GM19025 (cell line): ENCODE measurements at regions not wholly inside any gene's neighbourhood (a gene's known extent, or its start where the extent isn't known, plus 50 kb on each side); places are given as distances from the start of the nearest gene placed in this dataset.
"Not testable (repeated sequence)": the region's sequence is repeated elsewhere in the genome, so short reads cannot be mapped to it uniquely, and the experiment has no call there.

ENCODE experiments used
- ATAC-seq: cut with Tn5 transposase; IDR thresholded peaks from one replicate; pipeline ENCODE4 v1.9.1; 2021; ENCODE audit warnings: mild to moderate bottlenecking, low read depth, moderate library complexity; ENCODE audit not compliant: unreplicated experiment

GRCh38 chr3:14272041-14272958, 93.7 kb downstream of the LSM3 start:
- not testable (repeated sequence) for ATAC-seq

GRCh38 chr3:14272959-14273560, 94.4 kb downstream of the LSM3 start:
- not testable (repeated sequence) for ATAC-seq

GRCh38 chr3:14273901-14274611, 95.4 kb downstream of the LSM3 start:
- ATAC-seq, result no peak

- no peak for ATAC-seq
These were observed 96.0 kb downstream of the LSM3 start for GRCh38 chr3:14274612-14274936.

GRCh38 chr3:14274999-14275961, 96.7 kb downstream of the LSM3 start:
- ATAC-seq, result no peak

- no peak for ATAC-seq
These were observed 97.6 kb downstream of the LSM3 start for GRCh38 chr3:14275962-14276909.

- ATAC-seq, result no peak
These were observed 98.9 kb downstream of the LSM3 start for GRCh38 chr3:14277557-14277956.

- no peak for ATAC-seq
These were observed 99.7 kb downstream of the LSM3 start for GRCh38 chr3:14278265-14278798.

- no peak for ATAC-seq
These were observed 100.4 kb downstream of the LSM3 start for GRCh38 chr3:14278799-14279625.

- ATAC-seq, result no peak
These were observed 101.0 kb downstream of the LSM3 start for GRCh38 chr3:14279626-14280061.

GRCh38 chr3:14280326-14280725, 101.7 kb downstream of the LSM3 start:
- no peak for ATAC-seq

- ATAC-seq, result no peak
These were observed 102.4 kb downstream of the LSM3 start for GRCh38 chr3:14281053-14281452.

GRCh38 chr3:14282001-14282705, 103.5 kb downstream of the LSM3 start:
- ATAC-seq, result no peak

- ATAC-seq, result no peak
These were observed 104.1 kb downstream of the LSM3 start for GRCh38 chr3:14282706-14283075.

- no peak for ATAC-seq
These were observed 104.6 kb downstream of the LSM3 start for GRCh38 chr3:14283092-14283812.

- ATAC-seq, result no peak
These were observed 105.3 kb downstream of the LSM3 start for GRCh38 chr3:14283813-14284438.
